ENCODE measurements at regions not wholly inside any gene's neighbourhood (a gene's known extent, or its start where the extent isn't known, plus 50 kb on each side); places are given as distances from the start of the nearest gene placed in this dataset.

DNA sequence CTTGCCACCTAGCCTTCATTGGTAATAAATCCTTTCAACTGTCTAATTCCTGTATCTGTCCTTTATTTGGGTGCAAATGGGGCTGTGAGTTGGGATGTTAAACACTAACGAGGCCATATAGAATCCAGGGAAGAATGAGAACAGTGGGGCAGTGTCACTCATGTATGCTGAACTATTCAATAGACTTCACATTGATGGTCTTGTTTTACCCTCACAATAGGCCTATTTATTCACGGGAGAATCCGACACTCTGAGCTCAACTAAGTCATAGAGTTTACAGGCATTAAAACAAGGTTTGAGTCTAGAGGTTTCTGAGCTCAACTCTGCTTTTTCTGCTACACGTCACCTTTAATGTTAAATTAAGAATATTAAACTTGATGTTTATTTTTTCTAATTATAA, 421.6 kb downstream of the SOX11 start:
- H2BK15ac ChIP-seq (ENCODE audit: low read depth, low read length): no peak overlapping the region
- Mint-ChIP-seq H3K27ac (no peak overlapping the region), H3K4me1 (peaks cover 8 to 9% of the 10 kb centered on the region in 2 experiments), H3K36me3 (ENCODE audit: insufficient read depth in 1 of 3, low read depth in 3 of 3) (no peaks in the 10 kb centered on the region), H3K9me3 (no peaks in the 10 kb centered on the region), H3K27me3 (ENCODE audit: low read depth) (no peaks in the 10 kb centered on the region), H3K4me3 (no peak overlapping the region)
- TF ChIP-seq, protein P1, sequence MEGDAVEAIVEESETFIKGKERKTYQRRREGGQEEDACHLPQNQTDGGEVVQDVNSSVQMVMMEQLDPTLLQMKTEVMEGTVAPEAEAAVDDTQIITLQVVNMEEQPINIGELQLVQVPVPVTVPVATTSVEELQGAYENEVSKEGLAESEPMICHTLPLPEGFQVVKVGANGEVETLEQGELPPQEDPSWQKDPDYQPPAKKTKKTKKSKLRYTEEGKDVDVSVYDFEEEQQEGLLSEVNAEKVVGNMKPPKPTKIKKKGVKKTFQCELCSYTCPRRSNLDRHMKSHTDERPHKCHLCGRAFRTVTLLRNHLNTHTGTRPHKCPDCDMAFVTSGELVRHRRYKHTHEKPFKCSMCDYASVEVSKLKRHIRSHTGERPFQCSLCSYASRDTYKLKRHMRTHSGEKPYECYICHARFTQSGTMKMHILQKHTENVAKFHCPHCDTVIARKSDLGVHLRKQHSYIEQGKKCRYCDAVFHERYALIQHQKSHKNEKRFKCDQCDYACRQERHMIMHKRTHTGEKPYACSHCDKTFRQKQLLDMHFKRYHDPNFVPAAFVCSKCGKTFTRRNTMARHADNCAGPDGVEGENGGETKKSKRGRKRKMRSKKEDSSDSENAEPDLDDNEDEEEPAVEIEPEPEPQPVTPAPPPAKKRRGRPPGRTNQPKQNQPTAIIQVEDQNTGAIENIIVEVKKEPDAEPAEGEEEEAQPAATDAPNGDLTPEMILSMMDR (conservative IDR thresholded peaks at IDR 0.05): no peak
- WGBS (ENCODE audit: extremely low coverage, insufficient read length, low lambda C conversion rate): no CpG with 5 or more reads among the region's 4 CpGs
- H2BK120ac ChIP-seq (ENCODE audit: low read depth, low read length, poor library complexity, severe bottlenecking): no peak overlapping the region
- DNase-seq: no peak
- no peak overlapping the region for H2BK20ac ChIP-seq (ENCODE audit: low read depth, low read length, poor library complexity, severe bottlenecking)
- no peak overlapping the region for H2BK12ac ChIP-seq (ENCODE audit: insufficient read length, low read depth, low read length)
- no peak overlapping the region for H2BK5ac ChIP-seq (ENCODE audit: insufficient read length, low read length)
- no peaks in the 10 kb centered on the region for H3K9me3 ChIP-seq (ENCODE audit: control insufficient read depth, low read depth, low read length)
- no peak overlapping the region for H3K14ac ChIP-seq (ENCODE audit: insufficient read depth, low read length)
- H3K27ac ChIP-seq (ENCODE audit: insufficient read length, low read depth, low read length): no peak overlapping the region
- H4K5ac ChIP-seq (ENCODE audit: insufficient read length, low read depth, low read length): no peak overlapping the region
- no peaks in the 10 kb centered on the region for H3K23me2 ChIP-seq (ENCODE audit: insufficient read length, low read depth, low read length, poor library complexity, severe bottlenecking)
- no peak overlapping the region for H3K4me2 ChIP-seq (ENCODE audit: insufficient read depth, insufficient read length, low read length)
- H3K79me1 ChIP-seq (ENCODE audit: insufficient read depth, low read depth, low read length, poor library complexity, severe bottlenecking): no peaks in the 10 kb centered on the region
- no peak overlapping the region for H3K18ac ChIP-seq (ENCODE audit: insufficient read length, low read depth, low read length)
- H3K4me1 ChIP-seq (ENCODE audit: insufficient read depth, low read length): no peaks in the 10 kb centered on the region
- H3T11ph ChIP-seq (ENCODE audit: low read length): no peak overlapping the region
- no peak overlapping the region for H3K4ac ChIP-seq (ENCODE audit: low read depth, low read length)
- H2AFZ ChIP-seq (ENCODE audit: low read length): no peak overlapping the region
- H3K79me2 ChIP-seq (ENCODE audit: insufficient read depth, low read length): no peaks in the 10 kb centered on the region
- H3K23ac ChIP-seq (ENCODE audit: insufficient read length, low read depth, low read length): no peak overlapping the region
- no peak overlapping the region for H4K8ac ChIP-seq (replicated peaks; ENCODE audit: insufficient read length, low read depth, low read length)
- H2AK5ac ChIP-seq (ENCODE audit: insufficient read length, low read length): no peak overlapping the region
- no peaks in the 10 kb centered on the region for H3K27me3 ChIP-seq (ENCODE audit: insufficient read depth, low read length)
- H4K91ac ChIP-seq (ENCODE audit: insufficient read length, low read depth, low read length): no peak overlapping the region
- no peaks in the 10 kb centered on the region for H4K20me1 ChIP-seq (ENCODE audit: control insufficient read depth, insufficient read depth, insufficient read length)
- no peak overlapping the region for H3K9ac ChIP-seq (ENCODE audit: extremely low read depth, insufficient read length, low read length)
- H3K56ac ChIP-seq (ENCODE audit: insufficient read length, low read depth, low read length): no peak overlapping the region

Measured in H9 (cell line).